CD14-positive monocyte (primary cell): ENCODE measurements at regions not wholly inside any gene's neighbourhood (a gene's known extent, or its start where the extent isn't known, plus 50 kb on each side); places are given as distances from the start of the nearest gene placed in this dataset.
"Not testable (repeated sequence)": the region's sequence is repeated elsewhere in the genome, so short reads cannot be mapped to it uniquely, and the experiment has no call there.

ENCODE experiments used
- DNase-seq, 3 donors: peaks; one replicate each; pipeline ENCODE4 v3.0.0-alpha.2; 2011 to 2022
- H2AFZ ChIP-seq: 2 replicates; pipeline ENCODE4 v1.6.0; 2012; ENCODE audit warnings: mild to moderate bottlenecking, low read depth, low read length, inconsistent platforms; ENCODE audit not compliant: insufficient read depth, poor library complexity, severe bottlenecking
- H3K27ac ChIP-seq, 2 donors: 1 replicate in 1 of 2; 2 replicates in 1 of 2; pipeline ENCODE4 v1.5.1; 2012 to 2013; ENCODE audit warnings: low read length in 2 of 2, control low read depth in 1 of 2, inconsistent platforms in 1 of 2, low read depth in 1 of 2, mild to moderate bottlenecking in 1 of 2
- H3K27me3 ChIP-seq, 2 donors: one replicate each; pipeline versions ENCODE4 v1.6.0 to v1.6.1; 2011 to 2013; ENCODE audit warnings: low read length in 2 of 2; ENCODE audit not compliant: control insufficient read depth in 2 of 2, insufficient read depth in 2 of 2
- H3K36me3 ChIP-seq, 2 donors: replicated peaks in 1 of 2; 1 replicate in 1 of 2; 2 replicates in 1 of 2; pipeline versions ENCODE4 v1.5.1 to v1.6.1; 2012 to 2013; ENCODE audit warnings: low read length in 2 of 2, control low read depth in 1 of 2, inconsistent platforms in 1 of 2, mild to moderate bottlenecking in 1 of 2; ENCODE audit not compliant: insufficient read depth in 2 of 2, control insufficient read depth in 1 of 2
- H3K4me1 ChIP-seq, 2 donors: 1 replicate in 1 of 2; 2 replicates in 1 of 2; pipeline versions ENCODE4 v1.5.1 to v1.6.1; 2012 to 2013; ENCODE audit warnings: low read length in 2 of 2, control low read depth in 1 of 2, inconsistent platforms in 1 of 2, mild to moderate bottlenecking in 1 of 2, moderate library complexity in 1 of 2; ENCODE audit not compliant: insufficient read depth in 2 of 2, control insufficient read depth in 1 of 2
- H3K4me2 ChIP-seq: replicated peaks from 2 replicates; pipeline ENCODE3; 2012; ENCODE audit warnings: low read length, moderate library complexity, mild to moderate bottlenecking; ENCODE audit not compliant: poor library complexity, severe bottlenecking; ENCODE audit errors: extremely low read depth
- H3K4me3 ChIP-seq, 3 experiments: fragments of 200-600 bp in 1 of 3; sonication (generic) in 1 of 3; replicated peaks in 1 of 3; 1 replicate in 2 of 3; 2 replicates in 1 of 3; pipeline ENCODE4 v1.5.1; 2011 to 2013; ENCODE audit warnings: low read length in 3 of 3, mild to moderate bottlenecking in 3 of 3, control low read depth in 2 of 3, low read depth in 2 of 3, inconsistent platforms in 1 of 3, moderate library complexity in 1 of 3
- H3K79me2 ChIP-seq: 2 replicates; pipeline ENCODE4 v1.6.0; 2012; ENCODE audit warnings: mild to moderate bottlenecking, control low read depth, inconsistent platforms, low read length, moderate library complexity; ENCODE audit not compliant: insufficient read depth
- H3K9ac ChIP-seq: 2 replicates; pipeline ENCODE4 v1.6.0; 2017; ENCODE audit warnings: low read length, mild to moderate bottlenecking; ENCODE audit not compliant: insufficient read depth, poor library complexity, severe bottlenecking
- H3K9me3 ChIP-seq, 2 donors: replicated peaks in 1 of 2; 1 replicate in 1 of 2; 2 replicates in 1 of 2; pipeline versions ENCODE4 v1.5.1 to v1.6.1; 2012 to 2013; ENCODE audit warnings: low read length in 2 of 2, control low read depth in 1 of 2; ENCODE audit not compliant: control insufficient read depth in 1 of 2, insufficient read depth in 1 of 2
- H4K20me1 ChIP-seq: 2 replicates; pipeline ENCODE4 v1.6.0; 2012; ENCODE audit warnings: mild to moderate bottlenecking, low read length, control low read depth, moderate library complexity; ENCODE audit not compliant: insufficient read depth
- H3K27ac Mint-ChIP-seq, 7 donors: one replicate each; pipeline ENCODE4 v1.8.0; 2020; ENCODE audit warnings: mild to moderate bottlenecking in 7 of 7, mixed read lengths in 7 of 7, moderate library complexity in 6 of 7, inconsistent platforms in 2 of 7
- H3K27me3 Mint-ChIP-seq, 3 donors: one replicate each; pipeline ENCODE4 v1.8.0; 2021 to 2022; ENCODE audit warnings: low read depth in 3 of 3, mild to moderate bottlenecking in 3 of 3, mixed read lengths in 3 of 3, moderate library complexity in 3 of 3, inconsistent platforms in 1 of 3
- H3K36me3 Mint-ChIP-seq, 2 donors: one replicate each; pipeline ENCODE4 v1.8.0; 2020; ENCODE audit warnings: mixed read lengths in 2 of 2, inconsistent platforms in 1 of 2, mild to moderate bottlenecking in 1 of 2
- H3K4me1 Mint-ChIP-seq: one replicate; pipeline ENCODE4 v1.8.0; 2020; ENCODE audit warnings: mild to moderate bottlenecking, mixed read lengths
- H3K4me3 Mint-ChIP-seq, 2 donors: one replicate each; pipeline ENCODE4 v1.8.0; 2020; ENCODE audit warnings: mild to moderate bottlenecking in 2 of 2, mixed read lengths in 2 of 2, moderate library complexity in 1 of 2
- H3K9me3 Mint-ChIP-seq, 7 donors: one replicate each; pipeline ENCODE4 v1.8.0; 2020 to 2022; ENCODE audit warnings: mixed read lengths in 7 of 7, mild to moderate bottlenecking in 6 of 7, moderate library complexity in 6 of 7, inconsistent platforms in 2 of 7
- WGBS: methylation state at CpG from one replicate; pipeline ENCODE4 v1.1.5; 2013; ENCODE audit warnings: missing lambda C conversion rate; ENCODE audit not compliant: insufficient coverage; 5-methylcytosine and 5-hydroxymethylcytosine counted together
- intact Hi-C, 2 donors: fragments of 100-400 bp; cut with micrococcal nuclease; formaldehyde crosslinking; loops; one replicate each; pipeline versions ENCODE4 v1.15.0 to v1.15.1; 2023

- H3K4me3 ChIP-seq, H4K20me1 ChIP-seq, DNase-seq, H3K4me1 Mint-ChIP-seq, H3K27me3 ChIP-seq, H3K4me3 Mint-ChIP-seq, H3K27ac ChIP-seq, H3K4me1 ChIP-seq, H3K79me2 ChIP-seq, H3K36me3 ChIP-seq, H3K9me3 ChIP-seq, H3K4me2 ChIP-seq, intact Hi-C loops, H3K27ac Mint-ChIP-seq, H3K27me3 Mint-ChIP-seq, H3K9ac ChIP-seq, H2AFZ ChIP-seq, H3K36me3 Mint-ChIP-seq: not testable (repeated sequence)
- 80% methylated on average over 3 of the region's 6 CpGs for WGBS
- H3K9me3 Mint-ChIP-seq: peaks cover 0 to 18% (median 7%) of the 10 kb centered on the region in 7 donors
Observed at GRCh38 chr20:30675988-30676564, 581.4 kb upstream of the DEFB115 start.

GRCh38 chr20:30682236-30682635, 575.2 kb upstream of the DEFB115 start:
- H3K4me3 Mint-ChIP-seq, H3K9me3 ChIP-seq, intact Hi-C loops, H3K4me1 Mint-ChIP-seq, H3K36me3 ChIP-seq, H3K9ac ChIP-seq, H3K27me3 ChIP-seq, H3K4me2 ChIP-seq, H3K4me1 ChIP-seq, H4K20me1 ChIP-seq, H3K4me3 ChIP-seq, H3K27ac Mint-ChIP-seq, H3K9me3 Mint-ChIP-seq, H2AFZ ChIP-seq, DNase-seq, H3K36me3 Mint-ChIP-seq, H3K27ac ChIP-seq, H3K79me2 ChIP-seq, H3K27me3 Mint-ChIP-seq: not testable (repeated sequence)
- 83% methylated on average over 1 of the region's 4 CpGs for WGBS

- H3K9me3 Mint-ChIP-seq, H2AFZ ChIP-seq, H3K36me3 ChIP-seq, H3K27ac Mint-ChIP-seq, H3K4me3 Mint-ChIP-seq, intact Hi-C loops, H3K4me2 ChIP-seq, H3K27me3 Mint-ChIP-seq, DNase-seq, H3K79me2 ChIP-seq, H3K4me1 Mint-ChIP-seq, H3K4me1 ChIP-seq, H3K27me3 ChIP-seq, H3K9me3 ChIP-seq, H3K9ac ChIP-seq, H3K36me3 Mint-ChIP-seq, H4K20me1 ChIP-seq, H3K27ac ChIP-seq, H3K4me3 ChIP-seq: not testable (repeated sequence)
- WGBS: 88% methylated on average over 3 of the region's 3 CpGs
Observed at GRCh38 chr20:30712861-30713260, 544.6 kb upstream of the DEFB115 start.

GRCh38 chr20:30719415-30720199, 537.9 kb upstream of the DEFB115 start:
- H3K4me3 ChIP-seq, H3K9me3 ChIP-seq, H3K79me2 ChIP-seq, H4K20me1 ChIP-seq, H3K4me1 ChIP-seq, H3K27ac Mint-ChIP-seq, DNase-seq, H3K9ac ChIP-seq, H3K4me1 Mint-ChIP-seq, H3K36me3 Mint-ChIP-seq, H3K27me3 ChIP-seq, intact Hi-C loops, H3K4me2 ChIP-seq, H3K36me3 ChIP-seq, H3K27ac ChIP-seq, H2AFZ ChIP-seq, H3K4me3 Mint-ChIP-seq: not testable (repeated sequence)
- Mint-ChIP-seq H3K27me3 (peaks cover 0 to 10% (median 2%) of the 10 kb centered on the region in 3 donors), H3K9me3 (peaks cover 0 to 14% (median 7%) of the 10 kb centered on the region in 7 donors)
- WGBS: no CpG with 5 or more reads among the region's 6 CpGs
